HCT116 (cell line): ENCODE measurements at regions not wholly inside any gene's neighbourhood (a gene's known extent, or its start where the extent isn't known, plus 50 kb on each side); places are given as distances from the start of the nearest gene placed in this dataset.

Source experiments
- CTCF ChIP-seq, 3 experiments: fragments of 200-600 bp in 1 of 3; sonication (generic) in 1 of 3; IDR thresholded peaks in 2 of 3; conservative IDR thresholded peaks in 1 of 3; 2 replicates each; pipeline ENCODE4 v1.5.1; 2012 to 2017; ENCODE audit warnings: low read depth in 2 of 3, low read length in 2 of 3, antibody characterized with exemption in 1 of 3, borderline replicate concordance in 1 of 3, control low read depth in 1 of 3, mild to moderate bottlenecking in 1 of 3, mixed read lengths in 1 of 3, mixed run types in 1 of 3, moderate library complexity in 1 of 3; ENCODE audit not compliant: insufficient read depth in 1 of 3
- EGR1 ChIP-seq: IDR thresholded peaks from 2 replicates; pipeline ENCODE4 v1.6.1; 2012; ENCODE audit warnings: low read depth
- EZH2 ChIP-seq: fragments of 200-600 bp; sonication (generic); IDR thresholded peaks from 2 replicates; pipeline ENCODE4 v1.6.1; 2017; ENCODE audit warnings: antibody characterized with exemption, mixed run types
- POLR2AphosphoS5 ChIP-seq: IDR thresholded peaks from 2 replicates; pipeline ENCODE4 v1.6.1; 2011; ENCODE audit warnings: mild to moderate bottlenecking, low read depth, low read length, moderate library complexity

- TF ChIP-seq CTCF (IDR thresholded peaks at IDR 0.05 in 2 of 3, conservative IDR thresholded peaks at IDR 0.05 in 1 of 3; ENCODE audit: borderline replicate concordance in 1 of 3, insufficient read depth in 1 of 3, low read depth in 2 of 3, low read length in 2 of 3) (no peak), EZH2 (no peak), POLR2AphosphoS5 (no peak), EGR1 (no peak)
Observed at GRCh38 chr5:133867341-133867740, 101.1 kb downstream of the C5orf15 start.
